ENCODE measurements at regions not wholly inside any gene's neighbourhood (a gene's known extent, or its start where the extent isn't known, plus 50 kb on each side); places are given as distances from the start of the nearest gene placed in this dataset.

DNA sequence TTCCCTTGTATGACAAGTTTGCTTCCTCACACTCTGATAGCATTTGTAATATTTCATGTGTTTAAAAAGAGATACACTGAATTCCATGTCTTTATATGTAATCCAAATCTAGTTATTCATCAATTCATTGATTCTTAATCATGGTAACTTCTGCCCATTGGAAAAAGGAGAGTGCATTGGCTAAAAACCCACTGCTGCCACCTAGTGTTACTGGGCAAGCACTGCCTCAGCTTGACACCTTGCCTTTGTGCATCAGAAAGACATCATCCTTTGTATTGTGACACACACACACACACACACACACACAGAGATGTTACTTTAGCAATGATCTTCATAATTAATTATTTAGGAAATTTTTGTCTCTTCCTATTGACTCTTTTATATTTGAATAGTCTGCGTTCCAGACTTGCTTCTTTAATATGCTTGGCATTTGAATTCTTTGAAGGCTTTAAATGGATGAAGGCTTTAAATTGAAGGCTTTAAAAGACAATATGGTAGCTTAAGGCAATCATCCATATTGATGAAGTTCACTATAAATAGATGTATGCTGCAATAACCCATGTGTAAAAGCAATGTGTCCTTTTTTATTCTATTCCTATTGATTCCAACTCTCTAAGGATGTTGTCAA lies 414.2 kb upstream of the CHST9 start:
- no peak overlapping the region for H3K4me3 ChIP-seq (ENCODE audit: low read depth, low read length)
- no peak for DNase-seq (ENCODE audit: low read depth)
- TF ChIP-seq, protein P1, sequence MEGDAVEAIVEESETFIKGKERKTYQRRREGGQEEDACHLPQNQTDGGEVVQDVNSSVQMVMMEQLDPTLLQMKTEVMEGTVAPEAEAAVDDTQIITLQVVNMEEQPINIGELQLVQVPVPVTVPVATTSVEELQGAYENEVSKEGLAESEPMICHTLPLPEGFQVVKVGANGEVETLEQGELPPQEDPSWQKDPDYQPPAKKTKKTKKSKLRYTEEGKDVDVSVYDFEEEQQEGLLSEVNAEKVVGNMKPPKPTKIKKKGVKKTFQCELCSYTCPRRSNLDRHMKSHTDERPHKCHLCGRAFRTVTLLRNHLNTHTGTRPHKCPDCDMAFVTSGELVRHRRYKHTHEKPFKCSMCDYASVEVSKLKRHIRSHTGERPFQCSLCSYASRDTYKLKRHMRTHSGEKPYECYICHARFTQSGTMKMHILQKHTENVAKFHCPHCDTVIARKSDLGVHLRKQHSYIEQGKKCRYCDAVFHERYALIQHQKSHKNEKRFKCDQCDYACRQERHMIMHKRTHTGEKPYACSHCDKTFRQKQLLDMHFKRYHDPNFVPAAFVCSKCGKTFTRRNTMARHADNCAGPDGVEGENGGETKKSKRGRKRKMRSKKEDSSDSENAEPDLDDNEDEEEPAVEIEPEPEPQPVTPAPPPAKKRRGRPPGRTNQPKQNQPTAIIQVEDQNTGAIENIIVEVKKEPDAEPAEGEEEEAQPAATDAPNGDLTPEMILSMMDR (conservative IDR thresholded peaks at IDR 0.05; ENCODE audit: low read depth, low read length) = peak; percentile 98

DNA sequence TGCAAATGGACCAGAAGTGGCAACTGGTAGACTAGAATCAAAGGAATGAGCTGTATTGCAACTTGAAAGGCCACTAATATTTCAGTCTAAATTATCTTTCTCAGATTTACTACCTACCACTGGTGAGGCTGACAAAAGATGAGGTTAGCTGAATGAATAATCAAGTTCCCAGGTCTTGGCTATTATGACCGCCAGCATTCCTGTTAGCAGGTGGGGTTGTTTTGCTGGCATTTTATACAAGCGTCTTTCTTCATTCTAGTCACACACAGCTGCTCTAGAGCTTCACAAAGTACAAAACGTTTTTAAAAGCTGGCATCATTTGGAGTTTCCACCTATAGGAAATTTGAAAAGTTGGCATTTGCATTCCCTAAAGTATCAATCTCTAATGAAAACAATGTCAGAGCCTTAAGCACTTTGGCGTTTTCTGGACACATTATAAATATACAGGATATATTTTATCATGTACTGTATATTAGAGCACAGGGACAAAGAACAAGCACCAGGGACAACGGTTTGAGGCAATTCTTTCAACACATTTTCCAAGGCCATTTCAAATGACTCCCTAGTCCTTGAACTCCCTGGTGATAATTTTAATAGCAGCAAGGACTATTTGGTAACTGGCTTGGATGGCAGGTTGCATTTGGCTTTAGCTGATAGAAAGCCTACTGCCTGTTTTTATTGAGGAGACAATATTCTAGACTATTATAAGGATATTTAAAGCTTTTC lies 410.2 kb upstream of the CHST9 start:
- DNase-seq (ENCODE audit: low read depth) = no peak
- H3K4me3 ChIP-seq (ENCODE audit: low read depth, low read length) = no peak overlapping the region
- TF ChIP-seq, protein P1 (conservative IDR thresholded peaks at IDR 0.05; ENCODE audit: low read depth, low read length) = no peak

DNA sequence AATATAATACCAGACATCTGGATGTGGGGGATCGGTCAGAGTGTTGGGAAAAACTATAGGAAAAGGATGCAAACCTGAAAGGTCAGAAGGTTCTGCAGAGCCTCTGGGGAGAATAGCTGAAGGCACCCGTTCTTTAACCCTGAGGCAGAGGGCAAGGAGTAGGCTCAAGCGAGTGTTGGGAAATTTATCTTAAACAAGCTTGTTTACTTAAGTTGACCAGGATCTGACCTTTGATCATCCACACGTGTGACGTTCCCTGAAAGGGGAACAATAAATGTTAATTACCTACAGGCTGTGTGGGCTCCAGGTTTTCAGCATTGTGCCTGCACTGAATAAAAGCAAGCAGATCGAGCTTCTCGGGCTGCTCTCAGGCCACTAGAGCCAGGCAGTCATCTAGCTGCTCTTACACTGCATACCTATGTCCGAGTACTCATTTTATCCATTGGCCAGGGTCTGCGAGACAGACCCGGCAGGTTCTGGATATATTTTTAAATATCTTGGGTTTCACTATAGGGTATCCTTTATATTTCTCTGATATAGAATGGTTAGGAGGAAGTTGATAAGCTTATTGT lies 400.6 kb upstream of the CHST9 start:
- no peak for DNase-seq (ENCODE audit: low read depth)
- TF ChIP-seq, protein P1 (conservative IDR thresholded peaks at IDR 0.05; ENCODE audit: low read depth, low read length) = no peak
- H3K4me3 ChIP-seq (ENCODE audit: low read depth, low read length) = no peak overlapping the region

DNA sequence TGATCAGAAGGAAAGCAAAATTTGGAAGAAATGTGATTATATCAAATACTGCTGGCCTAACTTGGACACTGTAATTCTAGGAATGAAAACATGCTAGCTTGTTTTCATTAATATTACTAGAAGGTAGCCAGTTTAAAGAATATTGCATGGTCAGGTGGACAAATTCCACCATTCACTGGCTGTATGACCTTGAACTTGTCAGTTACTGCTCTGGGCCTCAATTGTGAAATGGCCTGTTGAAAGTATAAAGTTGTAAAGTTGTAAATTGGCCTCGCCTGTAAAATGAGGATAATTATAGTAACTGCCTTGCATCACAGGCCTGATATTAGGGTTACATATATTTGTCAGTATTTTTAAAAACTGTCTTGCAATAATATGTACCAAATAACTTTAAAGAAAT lies 398.4 kb upstream of the CHST9 start:
- TF ChIP-seq, protein P1 (conservative IDR thresholded peaks at IDR 0.05; ENCODE audit: low read depth, low read length) = no peak
- no peak overlapping the region for H3K4me3 ChIP-seq (ENCODE audit: low read depth, low read length)
- no peak for DNase-seq (ENCODE audit: low read depth)

DNA sequence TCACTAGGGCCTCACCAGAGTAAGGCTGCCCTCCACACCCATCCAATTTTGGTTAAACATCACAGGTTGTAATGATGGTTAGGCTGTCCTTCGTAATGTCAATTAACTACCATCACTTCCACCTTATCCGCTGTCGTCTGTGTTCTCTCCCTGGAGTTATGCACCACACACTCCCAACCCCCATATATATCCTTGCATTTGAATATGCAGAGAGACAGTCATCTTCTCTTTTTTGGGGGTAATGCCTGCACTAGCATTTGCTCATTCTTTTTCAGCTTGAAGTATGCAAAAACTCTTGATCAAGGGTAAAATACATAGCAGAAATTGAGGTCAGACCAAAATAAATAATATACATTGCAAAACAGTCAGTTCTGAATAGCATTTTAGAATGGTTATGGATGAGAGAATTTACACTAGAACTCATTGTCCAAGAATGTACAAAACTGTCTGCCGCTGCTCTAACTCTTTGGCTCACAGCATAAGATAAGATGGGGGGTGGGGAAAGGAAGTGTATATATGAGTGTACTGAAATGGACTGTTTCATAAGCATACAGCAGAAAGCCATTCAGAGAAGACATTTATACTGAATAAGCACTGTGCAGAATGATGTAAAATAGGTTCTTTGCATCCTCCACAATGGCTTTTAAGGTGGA lies 397.8 kb upstream of the CHST9 start:
- no peak overlapping the region for H3K4me3 ChIP-seq (ENCODE audit: low read depth, low read length)
- TF ChIP-seq, protein P1 (conservative IDR thresholded peaks at IDR 0.05; ENCODE audit: low read depth, low read length) = no peak
- peak; percentile 35 for DNase-seq (ENCODE audit: low read depth)

DNA sequence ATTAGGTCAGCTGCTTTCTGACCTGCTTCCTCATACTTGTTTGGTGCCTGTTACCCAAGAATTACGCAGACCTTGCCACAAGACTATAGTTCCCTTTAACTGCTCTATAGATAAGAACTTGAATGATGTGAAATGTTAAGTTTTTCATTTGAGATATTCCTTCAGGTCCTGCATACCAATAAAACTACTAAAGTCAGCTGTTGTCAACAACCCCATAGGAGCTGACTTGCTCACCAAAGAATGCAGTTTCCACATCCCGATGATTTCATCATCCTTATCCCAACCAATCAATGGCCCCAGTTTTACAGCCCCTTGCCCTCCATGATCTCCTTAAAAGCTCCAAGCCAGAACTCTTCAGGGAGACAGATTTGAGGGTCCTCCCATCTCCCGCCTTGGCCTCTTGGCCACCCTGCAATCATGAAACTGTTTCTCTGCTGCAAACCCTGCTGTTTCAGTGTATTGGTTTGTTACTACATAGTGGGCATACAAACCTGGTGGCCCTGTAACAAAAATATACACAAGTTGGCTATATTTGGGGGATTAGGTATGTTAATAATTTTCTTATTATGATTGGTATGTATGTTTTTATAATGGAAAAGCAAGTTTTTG lies 396.3 kb upstream of the CHST9 start:
- DNase-seq (ENCODE audit: low read depth) = no peak
- TF ChIP-seq, protein P1 (conservative IDR thresholded peaks at IDR 0.05; ENCODE audit: low read depth, low read length) = no peak
- H3K4me3 ChIP-seq (ENCODE audit: low read depth, low read length) = no peak overlapping the region

Data from epithelial cell of proximal tubule (primary cell).